Suprapubic skin (tissue), 3 donors: ENCODE measurements at regions not wholly inside any gene's neighbourhood (a gene's known extent, or its start where the extent isn't known, plus 50 kb on each side); places are given as distances from the start of the nearest gene placed in this dataset.

Source experiments
- CTCF ChIP-seq, 2 donors: fragments of 200-600 bp in 1 of 2; fragments of 450-650 bp in 1 of 2; sonication (generic) in 1 of 2; IDR thresholded peaks; one replicate each; pipeline ENCODE4 v1.5.1; 2016 to 2019; ENCODE audit warnings: antibody characterized with exemption in 2 of 2, mild to moderate bottlenecking in 1 of 2, moderate library complexity in 1 of 2
- EP300 ChIP-seq: sonication (generic); formaldehyde crosslinking; IDR thresholded peaks from one replicate; pipeline ENCODE4 v1.6.1; 2017; ENCODE audit warnings: antibody characterized with exemption
- POLR2A ChIP-seq, 2 donors: fragments of 450-650 bp; IDR thresholded peaks; one replicate each; pipeline ENCODE4 v1.6.1; 2017; ENCODE audit warnings: antibody characterized with exemption in 2 of 2, mild to moderate bottlenecking in 2 of 2, moderate library complexity in 2 of 2

GRCh38 chr17:64780096-64781013, 118.2 kb upstream of the SMURF2 start:
- TF ChIP-seq POLR2A (IDR thresholded peaks at IDR 0.05) (no peak), CTCF (IDR thresholded peaks at IDR 0.05) (no peak), EP300 (no peak)
